22Rv1 (cell line): ENCODE measurements at regions not wholly inside any gene's neighbourhood (a gene's known extent, or its start where the extent isn't known, plus 50 kb on each side); places are given as distances from the start of the nearest gene placed in this dataset.

Experiments used
- H3K27ac ChIP-seq: fragments of 450-650 bp; 2 replicates; pipeline ENCODE4 v1.5.1; 2017
- CTCF ChIP-seq: fragments of 450-650 bp; IDR thresholded peaks from 2 replicates; pipeline ENCODE4 v1.5.1; 2017; ENCODE audit warnings: mild to moderate bottlenecking
- ZFX ChIP-seq: fragments of 450-650 bp; IDR thresholded peaks from 2 replicates; pipeline ENCODE4 v1.6.1; 2017; ENCODE audit warnings: antibody characterized with exemption, borderline replicate concordance

- no peak overlapping the region for H3K27ac ChIP-seq
- no peak for TF ChIP-seq CTCF
- TF ChIP-seq ZFX = no peak
Measured at GRCh38 chr2:146128216-146128615, 1608.3 kb upstream of the ZEB2 start.

- H3K27ac ChIP-seq = no peak overlapping the region
- TF ChIP-seq CTCF (no peak), ZFX (no peak)
Measured at GRCh38 chr2:146125551-146125950, 1605.6 kb upstream of the ZEB2 start.

- no peak overlapping the region for H3K27ac ChIP-seq
- TF ChIP-seq CTCF (no peak), ZFX (no peak)
Measured at GRCh38 chr2:146124741-146125140, 1604.8 kb upstream of the ZEB2 start.

GRCh38 chr2:146123714-146124113 lies 1603.8 kb upstream of the ZEB2 start:
- H3K27ac ChIP-seq = no peak overlapping the region
- no peak for TF ChIP-seq ZFX
- no peak for TF ChIP-seq CTCF

GRCh38 chr2:146123256-146123655 lies 1603.3 kb upstream of the ZEB2 start:
- TF ChIP-seq CTCF = no peak
- TF ChIP-seq ZFX = no peak
- no peak overlapping the region for H3K27ac ChIP-seq

GRCh38 chr2:146119586-146119985 lies 1599.7 kb upstream of the ZEB2 start:
- no peak overlapping the region for H3K27ac ChIP-seq
- TF ChIP-seq ZFX (no peak), CTCF (no peak)

GRCh38 chr2:146108993-146109392 lies 1589.1 kb upstream of the ZEB2 start:
- TF ChIP-seq CTCF = no peak
- no peak for TF ChIP-seq ZFX
- H3K27ac ChIP-seq = no peak overlapping the region
